ENCODE measurements at regions not wholly inside any gene's neighbourhood (a gene's known extent, or its start where the extent isn't known, plus 50 kb on each side); places are given as distances from the start of the nearest gene placed in this dataset.
"Not testable (repeated sequence)": the region's sequence is repeated elsewhere in the genome, so short reads cannot be mapped to it uniquely, and the experiment has no call there.

DNA sequence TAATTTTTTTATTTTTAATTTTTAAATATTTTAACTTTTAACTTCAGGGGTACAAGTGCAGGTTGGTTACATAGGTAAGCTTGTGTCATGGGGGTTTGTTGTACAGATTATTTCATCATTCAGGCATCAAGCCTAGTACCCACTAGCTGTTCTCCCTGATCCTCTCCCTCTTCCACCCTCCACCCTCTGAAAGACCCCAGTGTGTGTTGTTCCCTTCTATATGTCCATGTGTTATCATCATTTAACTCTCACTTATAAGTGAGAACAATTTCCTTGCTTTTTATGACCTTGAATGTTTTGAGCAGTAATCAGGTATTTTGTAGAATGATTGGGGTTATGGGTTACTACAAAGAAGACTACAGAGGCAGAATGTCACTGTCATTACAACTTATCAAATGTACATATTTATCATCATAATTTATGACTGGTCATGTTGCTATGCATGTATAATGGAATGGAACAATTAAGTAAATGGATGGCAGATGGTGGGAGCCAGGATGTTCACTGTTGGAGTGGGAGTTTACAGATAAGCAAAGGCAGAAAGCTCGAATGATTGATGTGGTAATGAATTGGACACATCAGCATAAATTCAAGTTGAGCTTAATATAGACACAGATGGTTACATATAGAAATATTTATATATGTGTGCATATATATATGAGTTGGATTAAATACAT lies 563.8 kb upstream of the ROBO1 start:
- Histone ChIP-seq H3K27ac (no peak overlapping the region), H3K4me3 (no peak overlapping the region), H3K9me3 (no peaks in the 10 kb centered on the region), H3K4me2 (no peak overlapping the region), H3K4me1 (no peaks in the 10 kb centered on the region)
- WGBS (ENCODE audit: missing lambda C conversion rate): 0% methylated on average over 1 of the region's 1 CpG
- POLR2A ChIA-PET: no interaction called here
- TF ChIP-seq ESRRA (IDR thresholded peaks at IDR 0.05; ENCODE audit: borderline replicate concordance, low read length): no peak
- TF ChIP-seq RCOR1 (IDR thresholded peaks at IDR 0.05; ENCODE audit: low read depth, low read length): no peak
- no peak for TF ChIP-seq HOXB13 (CRISPR knock-in tag; IDR thresholded peaks at IDR 0.05; ENCODE audit: low read depth)
- TF ChIP-seq, protein P1, sequence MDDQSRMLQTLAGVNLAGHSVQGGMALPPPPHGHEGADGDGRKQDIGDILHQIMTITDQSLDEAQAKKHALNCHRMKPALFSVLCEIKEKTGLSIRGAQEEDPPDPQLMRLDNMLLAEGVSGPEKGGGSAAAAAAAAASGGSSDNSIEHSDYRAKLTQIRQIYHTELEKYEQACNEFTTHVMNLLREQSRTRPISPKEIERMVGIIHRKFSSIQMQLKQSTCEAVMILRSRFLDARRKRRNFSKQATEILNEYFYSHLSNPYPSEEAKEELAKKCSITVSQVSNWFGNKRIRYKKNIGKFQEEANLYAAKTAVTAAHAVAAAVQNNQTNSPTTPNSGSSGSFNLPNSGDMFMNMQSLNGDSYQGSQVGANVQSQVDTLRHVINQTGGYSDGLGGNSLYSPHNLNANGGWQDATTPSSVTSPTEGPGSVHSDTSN (IDR thresholded peaks at IDR 0.05): no peak
- no peak for TF ChIP-seq FOSB (CRISPR knock-in tag; IDR thresholded peaks at IDR 0.05)
- no peak for TF ChIP-seq EP300 (IDR thresholded peaks at IDR 0.05)
- TF ChIP-seq, protein P2, sequence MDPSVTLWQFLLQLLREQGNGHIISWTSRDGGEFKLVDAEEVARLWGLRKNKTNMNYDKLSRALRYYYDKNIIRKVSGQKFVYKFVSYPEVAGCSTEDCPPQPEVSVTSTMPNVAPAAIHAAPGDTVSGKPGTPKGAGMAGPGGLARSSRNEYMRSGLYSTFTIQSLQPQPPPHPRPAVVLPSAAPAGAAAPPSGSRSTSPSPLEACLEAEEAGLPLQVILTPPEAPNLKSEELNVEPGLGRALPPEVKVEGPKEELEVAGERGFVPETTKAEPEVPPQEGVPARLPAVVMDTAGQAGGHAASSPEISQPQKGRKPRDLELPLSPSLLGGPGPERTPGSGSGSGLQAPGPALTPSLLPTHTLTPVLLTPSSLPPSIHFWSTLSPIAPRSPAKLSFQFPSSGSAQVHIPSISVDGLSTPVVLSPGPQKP (IDR thresholded peaks at IDR 0.05; ENCODE audit: low read depth, low read length): no peak
- no peak for TF ChIP-seq RFX5 (IDR thresholded peaks at IDR 0.05)
- TF ChIP-seq JUNB (IDR thresholded peaks at IDR 0.05): no peak
- TF ChIP-seq ZFP36 (IDR thresholded peaks at IDR 0.05; ENCODE audit: borderline replicate concordance, partially characterized antibody): no peak
- no peak for TF ChIP-seq SMC3 (IDR thresholded peaks at IDR 0.05)
- ATAC-seq (no peak), DNase-seq (ENCODE audit: low read depth in 1 of 2, low spot score in 1 of 2) (no peak), FAIRE-seq (no peak)
- CTCF ChIA-PET: no interaction called here

DNA sequence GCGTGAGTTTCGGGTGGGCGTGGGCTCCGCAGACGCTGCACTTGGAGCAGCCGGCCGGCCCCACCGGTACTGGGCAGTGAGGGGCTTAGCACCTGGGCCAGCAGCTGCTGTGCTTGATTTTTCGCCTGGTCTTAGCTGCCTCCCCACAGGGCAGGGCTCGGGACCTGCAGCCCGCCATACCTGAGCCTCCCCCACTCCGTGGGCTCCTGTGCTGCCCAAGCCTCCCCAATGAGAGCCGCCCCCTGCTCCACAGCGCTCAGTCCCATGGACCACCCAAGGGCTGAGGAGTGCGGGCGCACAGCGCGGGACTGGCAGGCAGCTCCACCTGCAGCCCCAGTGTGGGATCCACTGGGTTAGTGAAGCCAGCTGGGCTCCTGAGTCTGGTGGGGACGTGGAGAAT lies 546.7 kb upstream of the ROBO1 start:
- H3K4me1 ChIP-seq; H3K4me2 ChIP-seq; CTCF ChIA-PET; POLR2A ChIA-PET; ATAC-seq; H3K27ac ChIP-seq; H3K9me3 ChIP-seq; H3K4me3 ChIP-seq; FAIRE-seq; DNase-seq (ENCODE audit: low read depth in 1 of 2, low spot score in 1 of 2): not testable (repeated sequence)
- 73% methylated on average over 18 of the region's 19 CpGs for WGBS (ENCODE audit: missing lambda C conversion rate)

DNA sequence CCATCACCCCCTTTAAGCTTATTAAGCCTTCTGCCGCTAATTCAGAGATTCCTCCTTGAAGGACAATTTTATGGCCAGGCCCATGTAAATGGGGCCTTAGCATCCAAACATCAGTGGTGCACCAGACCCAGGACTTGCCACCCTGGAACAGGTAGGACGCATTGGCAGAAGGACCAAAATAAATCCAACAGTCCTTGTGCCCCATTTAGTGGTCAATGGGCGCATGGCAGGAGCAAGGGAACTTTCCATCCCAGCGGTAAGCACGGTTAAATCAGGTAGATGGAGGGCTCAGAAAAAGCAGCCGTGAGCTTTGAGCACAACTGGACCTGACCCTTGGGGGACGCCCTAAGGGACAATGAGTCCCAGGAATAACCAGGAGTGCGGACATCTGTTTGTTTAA lies 540.8 kb upstream of the ROBO1 start:
- ATAC-seq (no peak), FAIRE-seq (no peak), DNase-seq (ENCODE audit: low read depth in 1 of 2, low spot score in 1 of 2) (no peak)
- H3K4me1 ChIP-seq: no peaks in the 10 kb centered on the region
- no peaks in the 10 kb centered on the region; the same call in 2 of the 3 replicates for H3K9me3 ChIP-seq
- no peak overlapping the region for H3K4me3 ChIP-seq
- H3K27ac ChIP-seq: no peak overlapping the region
- POLR2A ChIA-PET: no interaction called here
- no peak overlapping the region for H3K4me2 ChIP-seq
- WGBS (ENCODE audit: missing lambda C conversion rate): 49% methylated on average over 8 of the region's 8 CpGs
- CTCF ChIA-PET: no interaction called here
- TF ChIP-seq, protein P3, sequence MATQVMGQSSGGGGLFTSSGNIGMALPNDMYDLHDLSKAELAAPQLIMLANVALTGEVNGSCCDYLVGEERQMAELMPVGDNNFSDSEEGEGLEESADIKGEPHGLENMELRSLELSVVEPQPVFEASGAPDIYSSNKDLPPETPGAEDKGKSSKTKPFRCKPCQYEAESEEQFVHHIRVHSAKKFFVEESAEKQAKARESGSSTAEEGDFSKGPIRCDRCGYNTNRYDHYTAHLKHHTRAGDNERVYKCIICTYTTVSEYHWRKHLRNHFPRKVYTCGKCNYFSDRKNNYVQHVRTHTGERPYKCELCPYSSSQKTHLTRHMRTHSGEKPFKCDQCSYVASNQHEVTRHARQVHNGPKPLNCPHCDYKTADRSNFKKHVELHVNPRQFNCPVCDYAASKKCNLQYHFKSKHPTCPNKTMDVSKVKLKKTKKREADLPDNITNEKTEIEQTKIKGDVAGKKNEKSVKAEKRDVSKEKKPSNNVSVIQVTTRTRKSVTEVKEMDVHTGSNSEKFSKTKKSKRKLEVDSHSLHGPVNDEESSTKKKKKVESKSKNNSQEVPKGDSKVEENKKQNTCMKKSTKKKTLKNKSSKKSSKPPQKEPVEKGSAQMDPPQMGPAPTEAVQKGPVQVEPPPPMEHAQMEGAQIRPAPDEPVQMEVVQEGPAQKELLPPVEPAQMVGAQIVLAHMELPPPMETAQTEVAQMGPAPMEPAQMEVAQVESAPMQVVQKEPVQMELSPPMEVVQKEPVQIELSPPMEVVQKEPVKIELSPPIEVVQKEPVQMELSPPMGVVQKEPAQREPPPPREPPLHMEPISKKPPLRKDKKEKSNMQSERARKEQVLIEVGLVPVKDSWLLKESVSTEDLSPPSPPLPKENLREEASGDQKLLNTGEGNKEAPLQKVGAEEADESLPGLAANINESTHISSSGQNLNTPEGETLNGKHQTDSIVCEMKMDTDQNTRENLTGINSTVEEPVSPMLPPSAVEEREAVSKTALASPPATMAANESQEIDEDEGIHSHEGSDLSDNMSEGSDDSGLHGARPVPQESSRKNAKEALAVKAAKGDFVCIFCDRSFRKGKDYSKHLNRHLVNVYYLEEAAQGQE (IDR thresholded peaks at IDR 0.05): no peak
- TF ChIP-seq NFE2L2 (conservative IDR thresholded peaks at IDR 0.05; ENCODE audit: low read length) (no peak), POLR2AphosphoS2 (conservative IDR thresholded peaks at IDR 0.05; ENCODE audit: low read length) (no peak), SMC3 (IDR thresholded peaks at IDR 0.05) (no peak), MAFK (IDR thresholded peaks at IDR 0.05; ENCODE audit: partially characterized antibody) (no peak), HOXB5 (CRISPR knock-in tag; IDR thresholded peaks at IDR 0.05) (no peak), CBX2 (IDR thresholded peaks at IDR 0.05; ENCODE audit: borderline replicate concordance, low read depth) (no peak), KDM1A (IDR thresholded peaks at IDR 0.05; ENCODE audit: low read depth) (no peak), RCOR1 (IDR thresholded peaks at IDR 0.05; ENCODE audit: low read depth, low read length) (no peak), RFX5 (IDR thresholded peaks at IDR 0.05) (no peak), TP53 (CRISPR knock-in tag; IDR thresholded peaks at IDR 0.05) (no peak), EP300 (IDR thresholded peaks at IDR 0.05) (no peak), RAD21 (conservative IDR thresholded peaks at IDR 0.05 in 1 of 2, IDR thresholded peaks at IDR 0.05 in 1 of 2) (no peak), FOXS1 (CRISPR knock-in tag; IDR thresholded peaks at IDR 0.05) (no peak), MYC (IDR thresholded peaks at IDR 0.05; ENCODE audit: borderline replicate concordance, low read length) (no peak)
- TF ChIP-seq, protein P4, sequence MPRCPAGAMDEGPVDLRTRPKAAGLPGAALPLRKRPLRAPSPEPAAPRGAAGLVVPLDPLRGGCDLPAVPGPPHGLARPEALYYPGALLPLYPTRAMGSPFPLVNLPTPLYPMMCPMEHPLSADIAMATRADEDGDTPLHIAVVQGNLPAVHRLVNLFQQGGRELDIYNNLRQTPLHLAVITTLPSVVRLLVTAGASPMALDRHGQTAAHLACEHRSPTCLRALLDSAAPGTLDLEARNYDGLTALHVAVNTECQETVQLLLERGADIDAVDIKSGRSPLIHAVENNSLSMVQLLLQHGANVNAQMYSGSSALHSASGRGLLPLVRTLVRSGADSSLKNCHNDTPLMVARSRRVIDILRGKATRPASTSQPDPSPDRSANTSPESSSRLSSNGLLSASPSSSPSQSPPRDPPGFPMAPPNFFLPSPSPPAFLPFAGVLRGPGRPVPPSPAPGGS (IDR thresholded peaks at IDR 0.05): no peak
- TF ChIP-seq, protein P2 (IDR thresholded peaks at IDR 0.05; ENCODE audit: low read depth, low read length): no peak
- TF ChIP-seq, protein P5, sequence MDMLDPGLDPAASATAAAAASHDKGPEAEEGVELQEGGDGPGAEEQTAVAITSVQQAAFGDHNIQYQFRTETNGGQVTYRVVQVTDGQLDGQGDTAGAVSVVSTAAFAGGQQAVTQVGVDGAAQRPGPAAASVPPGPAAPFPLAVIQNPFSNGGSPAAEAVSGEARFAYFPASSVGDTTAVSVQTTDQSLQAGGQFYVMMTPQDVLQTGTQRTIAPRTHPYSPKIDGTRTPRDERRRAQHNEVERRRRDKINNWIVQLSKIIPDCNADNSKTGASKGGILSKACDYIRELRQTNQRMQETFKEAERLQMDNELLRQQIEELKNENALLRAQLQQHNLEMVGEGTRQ (IDR thresholded peaks at IDR 0.05): no peak

Measured in A549 (cell line).